HG03103 (cell line): ENCODE measurements at regions not wholly inside any gene's neighbourhood (a gene's known extent, or its start where the extent isn't known, plus 50 kb on each side); places are given as distances from the start of the nearest gene placed in this dataset.

Source experiments
- ATAC-seq: cut with Tn5 transposase; IDR thresholded peaks from one replicate; pipeline ENCODE4 v1.9.1; 2021; ENCODE audit warnings: low read depth; ENCODE audit not compliant: unreplicated experiment

GRCh38 chr20:59429396-59429795, 129.0 kb downstream of the EDN3 start:
- ATAC-seq = no peak

DNA sequence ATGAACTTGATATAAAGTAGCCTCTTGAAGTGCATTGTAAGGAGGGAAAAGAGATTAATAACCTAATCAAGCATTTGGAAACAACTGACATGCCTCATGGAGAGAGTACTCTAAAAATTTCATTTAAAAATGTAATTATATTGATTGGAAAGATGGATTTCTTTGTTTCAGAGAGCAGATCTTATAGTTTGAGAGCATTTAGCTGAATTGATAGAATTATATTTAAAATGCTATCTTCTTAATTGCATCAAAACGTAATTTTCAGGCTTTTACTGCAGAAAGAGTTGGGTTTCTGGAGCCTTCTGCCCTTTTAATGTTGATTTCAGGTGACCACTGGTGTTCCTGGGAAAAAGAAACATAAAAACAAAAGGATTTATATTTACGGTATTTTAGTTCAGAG, 130.6 kb downstream of the EDN3 start:
- ATAC-seq = no peak

DNA sequence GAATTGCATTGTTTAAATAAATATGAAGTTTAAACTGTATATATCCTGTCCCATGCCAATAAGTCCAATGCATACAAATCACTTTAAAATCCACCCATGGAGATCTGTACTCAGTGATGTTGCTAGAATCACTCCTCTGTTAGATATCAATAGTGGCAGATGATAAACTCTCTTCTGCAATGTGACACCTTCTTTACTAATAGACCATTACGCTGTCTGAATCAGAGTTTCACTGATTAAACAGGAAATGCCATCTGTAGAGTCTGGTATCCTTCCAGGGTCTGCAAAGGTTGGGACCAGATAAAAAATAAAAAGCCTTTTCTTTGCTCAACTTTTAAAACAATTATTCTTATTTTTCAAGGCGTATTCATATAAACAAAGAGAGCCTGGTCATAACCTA, 134.5 kb downstream of the EDN3 start:
- no peak for ATAC-seq

- no peak for ATAC-seq
Observed at GRCh38 chr20:59435518-59435917, 135.1 kb downstream of the EDN3 start.

GRCh38 chr20:59437601-59438031, 137.2 kb downstream of the EDN3 start:
- ATAC-seq = no peak

- ATAC-seq = no peak
Observed at GRCh38 chr20:59438201-59438600, 137.8 kb downstream of the EDN3 start.

- no peak for ATAC-seq
Observed at GRCh38 chr20:59439243-59439642, 138.8 kb downstream of the EDN3 start.

DNA sequence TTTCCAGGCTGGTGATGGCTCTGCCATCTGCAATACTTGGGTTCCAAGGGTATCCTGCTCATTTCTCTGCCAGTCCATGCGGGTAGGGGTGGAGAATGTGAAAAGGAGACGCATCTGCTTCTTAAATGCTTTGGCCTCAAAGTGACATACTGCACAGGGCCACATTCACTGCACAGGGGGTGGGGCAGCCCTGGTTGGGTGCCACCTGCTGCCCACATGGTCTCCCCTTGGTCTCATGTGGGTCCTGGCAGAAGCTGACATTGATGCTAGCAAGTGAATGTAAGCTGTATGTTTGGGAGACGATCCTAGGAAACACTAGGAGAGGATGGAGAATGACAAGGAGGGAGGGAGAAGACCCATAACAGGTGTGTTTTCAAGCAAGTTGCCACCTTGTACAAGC, 140.9 kb downstream of the EDN3 start:
- no peak for ATAC-seq

DNA sequence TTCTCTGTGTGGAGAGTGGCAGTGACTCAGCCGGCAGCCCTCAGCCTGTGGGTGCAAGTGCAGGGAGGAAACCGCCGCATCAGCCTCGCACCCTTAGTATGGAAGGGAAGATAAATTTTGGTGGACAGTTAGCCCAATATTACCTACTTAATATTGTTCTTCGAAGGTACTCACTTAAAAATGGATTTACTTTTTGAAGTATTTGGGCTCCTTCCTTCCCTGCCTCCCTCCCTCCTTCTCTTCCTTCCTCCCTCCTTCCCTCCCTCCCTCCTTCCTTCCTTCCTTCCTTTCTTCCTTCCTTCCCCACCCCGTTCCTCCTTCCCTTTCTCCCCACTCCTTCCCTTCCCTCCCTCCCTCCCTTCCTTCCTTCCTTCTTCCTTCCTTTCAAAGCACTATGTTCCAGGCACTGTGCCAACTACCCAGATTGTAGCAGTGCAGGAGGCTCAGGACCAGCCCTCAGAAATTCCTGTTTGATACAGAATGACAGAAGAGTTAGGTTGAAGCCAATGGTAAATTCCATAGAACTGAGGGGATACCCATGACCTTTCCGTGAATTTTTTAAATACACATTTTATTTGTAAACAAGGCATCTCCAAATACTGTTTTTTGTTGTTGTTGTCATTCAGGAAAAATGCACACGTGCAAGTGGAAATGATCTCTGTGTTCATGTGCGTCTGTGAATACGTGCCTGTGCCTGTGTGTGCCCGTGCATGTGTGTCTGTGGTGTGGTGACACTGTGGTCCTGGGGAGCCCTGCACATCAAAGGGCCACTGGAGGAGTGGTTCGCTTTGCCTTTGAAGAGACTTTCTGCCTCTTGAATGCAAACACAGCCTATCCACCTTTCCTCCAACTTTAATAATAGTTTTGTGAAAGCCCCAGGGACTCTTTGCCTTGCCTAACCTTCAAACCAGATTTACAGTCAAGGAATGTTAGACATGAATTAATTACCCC, 141.7 kb downstream of the EDN3 start:
- no peak for ATAC-seq

GRCh38 chr20:59443550-59443949, 143.1 kb downstream of the EDN3 start:
- no peak for ATAC-seq

- ATAC-seq = no peak
Observed at GRCh38 chr20:59446376-59446775, 146.0 kb downstream of the EDN3 start.

DNA sequence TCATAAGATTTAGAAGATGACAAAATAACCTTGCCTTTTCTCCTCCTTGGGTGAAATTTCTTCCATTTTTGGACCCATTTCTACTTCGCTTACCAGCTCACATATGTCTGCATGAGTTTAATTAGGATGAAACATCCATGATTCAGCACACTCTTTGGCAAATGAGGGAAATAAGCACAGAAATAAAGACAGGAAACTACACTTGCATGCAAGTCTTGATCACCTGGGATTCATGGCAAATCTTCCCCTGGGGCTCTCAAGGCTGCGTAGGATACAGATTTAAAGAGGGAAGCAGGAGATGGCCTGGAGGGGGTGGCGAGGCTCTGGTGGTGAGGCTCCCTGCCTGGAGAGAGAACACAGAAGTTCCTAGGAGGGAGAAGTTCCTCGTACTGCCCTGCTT, 147.8 kb downstream of the EDN3 start:
- no peak for ATAC-seq

- no peak for ATAC-seq
Observed at GRCh38 chr20:59448851-59449444, 148.5 kb downstream of the EDN3 start.

- ATAC-seq = no peak
Observed at GRCh38 chr20:59451066-59451630, 150.7 kb downstream of the EDN3 start.

DNA sequence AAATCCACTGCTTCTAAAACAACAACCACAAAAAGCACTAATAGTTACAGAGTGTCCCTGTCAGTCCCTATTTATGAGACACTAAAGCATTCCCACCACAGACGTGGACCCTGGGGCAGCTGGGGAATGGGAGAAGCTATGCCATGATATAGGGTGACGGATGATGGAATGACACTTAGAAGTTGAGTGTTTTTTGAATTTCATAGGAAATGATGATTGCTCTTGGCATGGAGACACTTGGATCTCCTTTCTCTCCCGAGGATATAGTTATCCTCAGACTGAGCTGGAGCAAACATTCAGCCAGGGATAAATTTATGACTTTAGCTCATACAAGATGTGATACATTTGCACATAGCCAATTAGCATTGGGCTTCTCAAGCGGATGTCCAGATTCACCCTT, 151.2 kb downstream of the EDN3 start:
- no peak for ATAC-seq

GRCh38 chr20:59452856-59453255, 151.5 kb upstream of the PHACTR3 start:
- ATAC-seq = no peak

GRCh38 chr20:59453759-59454560, 150.4 kb upstream of the PHACTR3 start:
- ATAC-seq = no peak

- no peak for ATAC-seq
Observed at GRCh38 chr20:59455402-59456341, 148.7 kb upstream of the PHACTR3 start.

- no peak for ATAC-seq
Observed at GRCh38 chr20:59456342-59457279, 147.7 kb upstream of the PHACTR3 start.
